H9 (cell line): ENCODE measurements at regions not wholly inside any gene's neighbourhood (a gene's known extent, or its start where the extent isn't known, plus 50 kb on each side); places are given as distances from the start of the nearest gene placed in this dataset.

Experiments
- DNase-seq: peaks from one replicate; pipeline ENCODE4 v3.0.0-alpha.2; 2017
- H2AFZ ChIP-seq: one replicate; pipeline ENCODE4 v1.6.1; 2013; ENCODE audit warnings: mild to moderate bottlenecking, low read length, control low read depth, moderate library complexity
- H2AK5ac ChIP-seq: 2 replicates; pipeline ENCODE4 v1.6.1; 2013; ENCODE audit warnings: low read length, control low read depth, mixed read lengths; ENCODE audit not compliant: insufficient read length
- H2BK120ac ChIP-seq: one replicate; pipeline ENCODE4 v1.6.1; 2013; ENCODE audit warnings: low read depth, mild to moderate bottlenecking, low read length, control low read depth, inconsistent platforms; ENCODE audit not compliant: poor library complexity, severe bottlenecking
- H2BK12ac ChIP-seq: 2 replicates; pipeline ENCODE4 v1.6.1; 2013; ENCODE audit warnings: low read length, control low read depth, mixed read lengths, low read depth; ENCODE audit not compliant: insufficient read length
- H2BK15ac ChIP-seq: 2 replicates; pipeline ENCODE4 v1.6.1; 2013; ENCODE audit warnings: low read depth, low read length, control low read depth
- H2BK20ac ChIP-seq: one replicate; pipeline ENCODE4 v1.6.1; 2013; ENCODE audit warnings: low read depth, mild to moderate bottlenecking, low read length, control low read depth, inconsistent platforms; ENCODE audit not compliant: poor library complexity, severe bottlenecking
- H2BK5ac ChIP-seq: 2 replicates; pipeline ENCODE4 v1.6.1; 2013; ENCODE audit warnings: low read length, control low read depth, mixed read lengths; ENCODE audit not compliant: insufficient read length
- H3K14ac ChIP-seq: 2 replicates; pipeline ENCODE4 v1.6.1; 2013; ENCODE audit warnings: low read length, control low read depth; ENCODE audit not compliant: insufficient read depth
- H3K18ac ChIP-seq: 2 replicates; pipeline ENCODE4 v1.6.1; 2013; ENCODE audit warnings: low read depth, mild to moderate bottlenecking, mixed read lengths, low read length, control low read depth; ENCODE audit not compliant: insufficient read length
- H3K23ac ChIP-seq: 2 replicates; pipeline ENCODE4 v1.6.1; 2013; ENCODE audit warnings: low read length, control low read depth, mixed read lengths, low read depth; ENCODE audit not compliant: insufficient read length
- H3K23me2 ChIP-seq: 2 replicates; pipeline ENCODE4 v1.6.1; 2013; ENCODE audit warnings: low read depth, mild to moderate bottlenecking, mixed read lengths, low read length, control low read depth; ENCODE audit not compliant: insufficient read length, poor library complexity, severe bottlenecking
- H3K27ac ChIP-seq: 2 replicates; pipeline ENCODE4 v1.5.1; 2013; ENCODE audit warnings: low read length, control low read depth, mixed read lengths, low read depth; ENCODE audit not compliant: insufficient read length
- H3K27me3 ChIP-seq: 2 replicates; pipeline ENCODE4 v1.6.1; 2013; ENCODE audit warnings: low read length, control low read depth, inconsistent platforms; ENCODE audit not compliant: insufficient read depth
- H3K4ac ChIP-seq: 2 replicates; pipeline ENCODE4 v1.6.1; 2013; ENCODE audit warnings: low read depth, mild to moderate bottlenecking, control low read depth, inconsistent platforms, low read length, moderate library complexity
- H3K4me1 ChIP-seq: 2 replicates; pipeline ENCODE4 v1.6.1; 2013; ENCODE audit warnings: low read length, control low read depth, inconsistent platforms; ENCODE audit not compliant: insufficient read depth
- H3K4me2 ChIP-seq: 2 replicates; pipeline ENCODE4 v1.6.1; 2013; ENCODE audit warnings: low read length, control low read depth, mixed read lengths; ENCODE audit not compliant: insufficient read length, insufficient read depth
- H3K56ac ChIP-seq: 2 replicates; pipeline ENCODE4 v1.6.1; 2013; ENCODE audit warnings: low read depth, mild to moderate bottlenecking, mixed read lengths, low read length, control low read depth; ENCODE audit not compliant: insufficient read length
- H3K79me1 ChIP-seq: 2 replicates; pipeline ENCODE4 v1.6.1; 2013; ENCODE audit warnings: low read depth, mild to moderate bottlenecking, moderate library complexity, low read length, control low read depth, inconsistent platforms; ENCODE audit not compliant: insufficient read depth, poor library complexity, severe bottlenecking
- H3K79me2 ChIP-seq: 2 replicates; pipeline ENCODE4 v1.6.1; 2013; ENCODE audit warnings: low read length, control low read depth, inconsistent platforms; ENCODE audit not compliant: insufficient read depth
- H3K9ac ChIP-seq: 2 replicates; pipeline ENCODE4 v1.6.1; 2013; ENCODE audit warnings: low read length, control low read depth, mixed read lengths; ENCODE audit not compliant: insufficient read length; ENCODE audit errors: extremely low read depth
- H3K9me3 ChIP-seq: one replicate; pipeline ENCODE4 v1.6.1; 2013; ENCODE audit warnings: low read depth, low read length, inconsistent platforms; ENCODE audit not compliant: control insufficient read depth
- H3T11ph ChIP-seq: one replicate; pipeline ENCODE4 v1.6.1; 2013; ENCODE audit warnings: mild to moderate bottlenecking, low read length, control low read depth, inconsistent platforms
- H4K20me1 ChIP-seq: one replicate; pipeline ENCODE4 v1.6.1; 2013; ENCODE audit not compliant: control insufficient read depth, insufficient read length, insufficient read depth
- H4K5ac ChIP-seq: 2 replicates; pipeline ENCODE4 v1.6.1; 2013; ENCODE audit warnings: low read depth, mild to moderate bottlenecking, mixed read lengths, low read length, control low read depth; ENCODE audit not compliant: insufficient read length
- H4K8ac ChIP-seq: replicated peaks from 2 replicates; pipeline ENCODE4 v1.6.1; 2013; ENCODE audit warnings: low read length, control low read depth, mixed read lengths, low read depth; ENCODE audit not compliant: insufficient read length
- H4K91ac ChIP-seq: 2 replicates; pipeline ENCODE4 v1.6.1; 2013; ENCODE audit warnings: low read depth, mild to moderate bottlenecking, moderate library complexity, mixed read lengths, low read length, control low read depth; ENCODE audit not compliant: insufficient read length
- H3K27ac Mint-ChIP-seq, 3 experiments: 2 replicates in 2 of 3; 3 replicates in 1 of 3; pipeline ENCODE4 v1.8.0; 2020 to 2021; ENCODE audit warnings: mixed read lengths in 3 of 3, mild to moderate bottlenecking in 1 of 3, moderate library complexity in 1 of 3
- H3K27me3 Mint-ChIP-seq: 2 replicates; pipeline ENCODE4 v1.8.0; 2021; ENCODE audit warnings: low read depth, mild to moderate bottlenecking, moderate library complexity, mixed read lengths
- H3K36me3 Mint-ChIP-seq, 3 experiments: 2 replicates in 2 of 3; 3 replicates in 1 of 3; pipeline ENCODE4 v1.8.0; 2020 to 2021; ENCODE audit warnings: low read depth in 3 of 3, mixed read lengths in 3 of 3; ENCODE audit not compliant: insufficient read depth in 1 of 3
- H3K4me1 Mint-ChIP-seq, 2 experiments: 2 replicates each; pipeline ENCODE4 v1.8.0; 2020; ENCODE audit warnings: mixed read lengths in 2 of 2
- H3K4me3 Mint-ChIP-seq, 2 experiments: 2 replicates in 1 of 2; 3 replicates in 1 of 2; pipeline ENCODE4 v1.8.0; 2020 to 2021; ENCODE audit warnings: mild to moderate bottlenecking in 2 of 2, mixed read lengths in 2 of 2, moderate library complexity in 1 of 2
- H3K9me3 Mint-ChIP-seq, 2 experiments: 2 replicates in 1 of 2; 3 replicates in 1 of 2; pipeline ENCODE4 v1.8.0; 2020; ENCODE audit warnings: mild to moderate bottlenecking in 2 of 2, mixed read lengths in 2 of 2, moderate library complexity in 1 of 2
- CTCF ChIP-seq: fragments of 200-600 bp; sonication (generic); conservative IDR thresholded peaks from 3 replicates; pipeline ENCODE4 v1.8.0; 2021; ENCODE audit warnings: antibody characterized with exemption, mild to moderate bottlenecking
- WGBS: extraction: QIAGEN DNeasy Blood & Tissue Kit; methylation state at CpG from one replicate; pipeline ENCODE4 v1.1.7; 2013; ENCODE audit warnings: missing lambda C conversion rate, low lambda C conversion rate, mixed read lengths; ENCODE audit not compliant: insufficient read length; ENCODE audit errors: extremely low coverage; 5-methylcytosine and 5-hydroxymethylcytosine counted together

- H3K9me3 Mint-ChIP-seq, result no peaks in the 10 kb centered on the region
- H4K8ac ChIP-seq, result no peak overlapping the region
- H4K91ac ChIP-seq, result no peak overlapping the region
- no peaks in the 10 kb centered on the region for H3K27me3 ChIP-seq
- H2BK15ac ChIP-seq, result no peak overlapping the region
- no peak for TF ChIP-seq CTCF
- H3K27ac ChIP-seq, result no peak overlapping the region
- H3K9ac ChIP-seq, result no peak overlapping the region
- no peak overlapping the region for H2BK5ac ChIP-seq
- H3K79me2 ChIP-seq, result no peaks in the 10 kb centered on the region
- no peak overlapping the region for H4K5ac ChIP-seq
- no peak overlapping the region for H3K4ac ChIP-seq
- H2BK20ac ChIP-seq, result no peak overlapping the region
- no peak overlapping the region for H2BK12ac ChIP-seq
- H3K14ac ChIP-seq, result 0 out of 2 replicates have a peak overlapping the region, but pooled peaks have one; percentile 28
- H3K23ac ChIP-seq, result no peak overlapping the region
- H3T11ph ChIP-seq, result no peak overlapping the region
- no peak overlapping the region for H3K18ac ChIP-seq
- no peak overlapping the region for H2AFZ ChIP-seq
- H2AK5ac ChIP-seq, result no peak overlapping the region
- H3K27ac Mint-ChIP-seq, result no peak overlapping the region
- no peaks in the 10 kb centered on the region for H3K23me2 ChIP-seq
- peaks cover 19 to 27% of the 10 kb centered on the region in 2 experiments for H3K4me1 Mint-ChIP-seq
- no peak overlapping the region for H3K4me3 Mint-ChIP-seq
- H2BK120ac ChIP-seq, result no peak overlapping the region
- WGBS, result no CpG with 5 or more reads among the region's 10 CpGs
- no peaks in the 10 kb centered on the region for H3K36me3 Mint-ChIP-seq
- no peaks in the 10 kb centered on the region for H3K79me1 ChIP-seq
- no peak overlapping the region for H3K56ac ChIP-seq
- H3K4me2 ChIP-seq, result no peak overlapping the region
- no peaks in the 10 kb centered on the region for H3K4me1 ChIP-seq
- H3K9me3 ChIP-seq, result no peaks in the 10 kb centered on the region
- no peaks in the 10 kb centered on the region for H4K20me1 ChIP-seq
- no peaks in the 10 kb centered on the region; the same call in 1 of the 2 replicates for H3K27me3 Mint-ChIP-seq
- no peak for DNase-seq
Observed at GRCh38 chr4:22237846-22238494, 277.9 kb downstream of the ADGRA3 start.
